ENCODE measurements at regions not wholly inside any gene's neighbourhood (a gene's known extent, or its start where the extent isn't known, plus 50 kb on each side); places are given as distances from the start of the nearest gene placed in this dataset.
A peak's percentile ranks its signal among the peaks of the same experiment; 100 is the strongest.

- H3K9me3 Mint-ChIP-seq (ENCODE audit: unreplicated experiment) = peaks cover 20% of the 10 kb centered on the region
- no peaks in the 10 kb centered on the region for H3K36me3 ChIP-seq (ENCODE audit: insufficient read depth, low read length)
- no peak overlapping the region for H3K27ac ChIP-seq (ENCODE audit: low read depth, low read length)
- H3K4me2 ChIP-seq (ENCODE audit: low read length) = no peak overlapping the region
- no peaks in the 10 kb centered on the region for H3K4me1 ChIP-seq (ENCODE audit: insufficient read depth, low read length)
- H4K20me1 ChIP-seq (ENCODE audit: insufficient read depth, low read length) = no peaks in the 10 kb centered on the region
- TF ChIP-seq EZH2 (IDR thresholded peaks at IDR 0.05; ENCODE audit: insufficient read depth, low read length) (no peak), CTCF (IDR thresholded peaks at IDR 0.05; ENCODE audit: insufficient read depth, low read depth, low read length) (no peak)
- H3K4me3 ChIP-seq (ENCODE audit: insufficient read depth, low read depth, low read length) = no peak overlapping the region
- no peak overlapping the region for H3K4me3 Mint-ChIP-seq (ENCODE audit: unreplicated experiment)
- H3K79me2 ChIP-seq (ENCODE audit: insufficient read depth, low read length) = no peaks in the 10 kb centered on the region
- DNase-seq (ENCODE audit: low read depth) = no peak
- peaks cover 18% of the 10 kb centered on the region for H3K4me1 Mint-ChIP-seq (ENCODE audit: low read depth, unreplicated experiment)
- no peaks in the 10 kb centered on the region for H3K27me3 ChIP-seq (ENCODE audit: insufficient read depth, low read length)
- H3K27me3 Mint-ChIP-seq (ENCODE audit: low read depth, unreplicated experiment) = no peaks in the 10 kb centered on the region
- H3K9ac ChIP-seq (ENCODE audit: low read length) = no peak overlapping the region
- peak overlapping the region; percentile 56 for H3K27ac Mint-ChIP-seq (ENCODE audit: unreplicated experiment)
- no peaks in the 10 kb centered on the region for H3K9me3 ChIP-seq (ENCODE audit: insufficient read depth, low read depth, low read length)
- H2AFZ ChIP-seq (ENCODE audit: low read depth, low read length) = no peak overlapping the region
- peaks cover 2% of the 10 kb centered on the region for H3K36me3 Mint-ChIP-seq (ENCODE audit: low read depth, unreplicated experiment)
- no peak for FAIRE-seq
Observed at GRCh38 chr6:169146521-169146920, 107.1 kb downstream of the THBS2 start.

GRCh38 chr6:169145991-169146501, 107.6 kb downstream of the THBS2 start:
- H4K20me1 ChIP-seq (ENCODE audit: insufficient read depth, low read length) = no peaks in the 10 kb centered on the region
- no peak overlapping the region for H2AFZ ChIP-seq (ENCODE audit: low read depth, low read length)
- no peaks in the 10 kb centered on the region for H3K36me3 ChIP-seq (ENCODE audit: insufficient read depth, low read length)
- H3K9ac ChIP-seq (ENCODE audit: low read length) = no peak overlapping the region
- H3K27ac ChIP-seq (ENCODE audit: low read depth, low read length) = no peak overlapping the region
- no peaks in the 10 kb centered on the region for H3K4me1 ChIP-seq (ENCODE audit: insufficient read depth, low read length)
- H3K27me3 Mint-ChIP-seq (ENCODE audit: low read depth, unreplicated experiment) = no peaks in the 10 kb centered on the region
- H3K4me3 Mint-ChIP-seq (ENCODE audit: unreplicated experiment) = no peak overlapping the region
- H3K4me3 ChIP-seq (ENCODE audit: insufficient read depth, low read depth, low read length) = no peak overlapping the region
- H3K79me2 ChIP-seq (ENCODE audit: insufficient read depth, low read length) = no peaks in the 10 kb centered on the region
- H3K27ac Mint-ChIP-seq (ENCODE audit: unreplicated experiment) = no peak overlapping the region
- DNase-seq (ENCODE audit: low read depth) = peak; percentile 73
- H3K27me3 ChIP-seq (ENCODE audit: insufficient read depth, low read length) = no peaks in the 10 kb centered on the region
- H3K9me3 Mint-ChIP-seq (ENCODE audit: unreplicated experiment) = peaks cover 20% of the 10 kb centered on the region
- no peak for FAIRE-seq
- no peaks in the 10 kb centered on the region for H3K9me3 ChIP-seq (ENCODE audit: insufficient read depth, low read depth, low read length)
- H3K4me1 Mint-ChIP-seq (ENCODE audit: low read depth, unreplicated experiment) = peaks cover 18% of the 10 kb centered on the region
- H3K4me2 ChIP-seq (ENCODE audit: low read length) = no peak overlapping the region
- H3K36me3 Mint-ChIP-seq (ENCODE audit: low read depth, unreplicated experiment) = no peaks in the 10 kb centered on the region
- TF ChIP-seq EZH2 (IDR thresholded peaks at IDR 0.05; ENCODE audit: insufficient read depth, low read length) (no peak), CTCF (IDR thresholded peaks at IDR 0.05; ENCODE audit: insufficient read depth, low read depth, low read length) (no peak)

- H3K27me3 ChIP-seq (ENCODE audit: insufficient read depth, low read length) = no peaks in the 10 kb centered on the region
- H3K4me2 ChIP-seq (ENCODE audit: low read length) = no peak overlapping the region
- no peak overlapping the region for H3K4me3 ChIP-seq (ENCODE audit: insufficient read depth, low read depth, low read length)
- no peak overlapping the region for H2AFZ ChIP-seq (ENCODE audit: low read depth, low read length)
- Mint-ChIP-seq H3K9me3 (ENCODE audit: unreplicated experiment) (peaks cover 20% of the 10 kb centered on the region), H3K36me3 (ENCODE audit: low read depth, unreplicated experiment) (no peaks in the 10 kb centered on the region), H3K27me3 (ENCODE audit: low read depth, unreplicated experiment) (no peaks in the 10 kb centered on the region), H3K4me1 (ENCODE audit: low read depth, unreplicated experiment) (peaks cover 18% of the 10 kb centered on the region), H3K4me3 (ENCODE audit: unreplicated experiment) (no peak overlapping the region), H3K27ac (ENCODE audit: unreplicated experiment) (no peak overlapping the region)
- no peak for TF ChIP-seq CTCF (IDR thresholded peaks at IDR 0.05; ENCODE audit: insufficient read depth, low read depth, low read length)
- no peak for TF ChIP-seq EZH2 (IDR thresholded peaks at IDR 0.05; ENCODE audit: insufficient read depth, low read length)
- FAIRE-seq = no peak
- H4K20me1 ChIP-seq (ENCODE audit: insufficient read depth, low read length) = no peaks in the 10 kb centered on the region
- H3K4me1 ChIP-seq (ENCODE audit: insufficient read depth, low read length) = no peaks in the 10 kb centered on the region
- H3K27ac ChIP-seq (ENCODE audit: low read depth, low read length) = no peak overlapping the region
- H3K9me3 ChIP-seq (ENCODE audit: insufficient read depth, low read depth, low read length) = no peaks in the 10 kb centered on the region
- no peaks in the 10 kb centered on the region for H3K79me2 ChIP-seq (ENCODE audit: insufficient read depth, low read length)
- no peak for DNase-seq (ENCODE audit: low read depth)
- H3K36me3 ChIP-seq (ENCODE audit: insufficient read depth, low read length) = no peaks in the 10 kb centered on the region
- no peak overlapping the region for H3K9ac ChIP-seq (ENCODE audit: low read length)
Observed at GRCh38 chr6:169145496-169145895, 108.2 kb downstream of the THBS2 start.
